ENCODE measurements at regions not wholly inside any gene's neighbourhood (a gene's known extent, or its start where the extent isn't known, plus 50 kb on each side); places are given as distances from the start of the nearest gene placed in this dataset.
"Not testable (repeated sequence)": the region's sequence is repeated elsewhere in the genome, so short reads cannot be mapped to it uniquely, and the experiment has no call there.

DNA sequence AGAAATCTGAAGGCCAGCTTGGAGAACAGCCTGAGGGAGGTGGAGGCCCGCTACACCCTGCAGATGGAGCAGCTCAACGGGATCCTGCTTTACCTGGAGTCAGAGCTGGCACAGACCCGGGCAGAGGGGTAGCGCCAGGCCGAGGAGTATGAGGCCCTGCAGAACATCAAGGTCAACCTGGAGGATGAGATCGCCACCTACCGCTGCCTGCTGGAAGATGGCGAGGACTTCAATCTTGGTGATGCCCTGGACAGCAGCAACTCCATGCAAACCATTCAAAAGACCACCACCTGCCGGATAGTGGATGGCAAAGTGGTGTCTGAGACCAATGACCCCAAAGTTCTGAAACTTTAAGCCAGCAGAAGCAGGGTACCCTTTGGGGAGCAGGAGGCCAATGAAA, 318.4 kb downstream of the ZFHX3 start:
- DNase-seq = not testable (repeated sequence)

DNA sequence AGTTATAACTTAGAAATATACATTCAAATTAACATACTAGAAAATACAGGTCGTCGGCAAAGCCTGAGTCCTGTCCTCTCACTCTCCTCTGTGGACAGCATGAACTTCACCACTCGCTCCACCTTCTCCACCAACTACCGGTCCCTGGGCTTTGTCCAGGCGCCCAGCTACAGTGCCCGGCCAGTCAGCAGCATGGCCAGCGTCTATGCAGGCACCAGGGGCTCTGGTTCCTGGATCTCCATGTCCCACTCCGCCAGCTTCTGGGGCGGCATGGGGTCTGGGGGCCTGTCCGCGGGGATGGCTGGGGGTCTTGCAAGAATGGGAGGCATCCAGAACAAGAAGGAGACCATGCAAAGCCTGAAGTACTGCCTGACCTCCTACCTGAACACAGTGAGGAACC, 319.4 kb downstream of the ZFHX3 start:
- no peak for DNase-seq

DNA sequence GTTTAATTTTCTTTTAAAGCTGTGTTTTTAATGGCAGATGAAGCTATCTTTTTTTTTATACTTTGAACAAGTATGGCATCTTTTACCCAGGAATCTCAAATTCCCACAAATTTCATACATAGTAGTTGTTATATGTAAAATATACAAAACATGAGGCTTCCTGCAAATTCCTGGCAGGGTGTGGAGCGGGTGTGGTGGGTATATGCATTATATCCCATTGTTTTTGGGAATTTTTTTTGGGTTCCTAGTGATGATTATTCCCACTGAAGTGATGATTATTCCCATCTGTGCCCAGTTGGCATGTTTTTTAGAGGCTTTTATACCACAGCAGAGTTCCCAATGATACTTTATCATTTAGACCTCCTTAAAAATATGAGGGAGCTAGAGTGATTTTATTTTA, 320.4 kb downstream of the ZFHX3 start:
- DNase-seq = no peak

- DNase-seq = no peak
Measured at GRCh38 chr16:72725643-72726042, 322.3 kb downstream of the ZFHX3 start.

- DNase-seq = no peak
Measured at GRCh38 chr16:72723781-72724180, 324.1 kb downstream of the ZFHX3 start.

DNA sequence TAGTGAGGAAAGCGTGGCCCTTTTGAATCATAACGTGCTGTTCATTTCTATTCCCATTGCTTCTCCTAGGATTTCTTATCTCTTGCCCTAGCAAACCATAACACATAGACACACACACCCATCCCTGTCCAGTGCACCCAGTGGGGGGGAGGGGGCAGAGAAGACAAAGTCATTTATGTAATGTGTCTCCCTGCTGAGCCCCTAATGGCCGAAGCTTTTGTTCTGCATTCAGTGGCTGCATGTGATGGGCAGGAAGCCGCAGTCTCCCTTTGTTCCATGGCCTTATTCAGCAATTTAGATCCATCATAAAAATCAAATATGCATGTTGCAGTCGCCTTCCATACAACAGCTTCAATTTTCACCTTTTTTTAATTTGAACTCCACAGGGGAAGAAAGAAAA, 325.4 kb downstream of the ZFHX3 start:
- no peak for DNase-seq

DNA sequence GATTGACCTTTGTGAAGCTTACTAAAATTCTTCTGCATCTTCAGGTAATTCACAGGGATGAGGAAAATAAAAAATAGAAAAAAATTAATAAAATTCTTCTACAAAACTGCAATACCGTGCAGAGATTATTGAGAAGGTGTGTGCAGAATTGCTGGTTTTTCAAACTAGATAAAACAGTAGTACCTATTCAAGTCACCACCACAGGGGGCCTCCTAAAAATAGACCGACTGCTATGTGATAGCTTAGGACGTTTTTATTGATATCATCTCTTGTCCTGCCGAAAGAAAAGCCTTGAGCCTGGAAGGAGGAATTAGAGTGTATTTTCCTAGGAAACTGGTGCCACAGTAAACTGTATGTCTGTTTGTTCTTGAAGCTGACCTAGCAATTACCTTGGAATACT, 325.9 kb downstream of the ZFHX3 start:
- DNase-seq = no peak

- no peak for DNase-seq
Measured at GRCh38 chr16:72715267-72715666, 332.7 kb downstream of the ZFHX3 start.

GRCh38 chr16:72711823-72712222, 336.1 kb downstream of the ZFHX3 start:
- no peak for DNase-seq

GRCh38 chr16:72705801-72706200, 342.1 kb downstream of the ZFHX3 start:
- no peak for DNase-seq

- no peak for DNase-seq
Measured at GRCh38 chr16:72704746-72705372, 343.1 kb downstream of the ZFHX3 start.

DNA sequence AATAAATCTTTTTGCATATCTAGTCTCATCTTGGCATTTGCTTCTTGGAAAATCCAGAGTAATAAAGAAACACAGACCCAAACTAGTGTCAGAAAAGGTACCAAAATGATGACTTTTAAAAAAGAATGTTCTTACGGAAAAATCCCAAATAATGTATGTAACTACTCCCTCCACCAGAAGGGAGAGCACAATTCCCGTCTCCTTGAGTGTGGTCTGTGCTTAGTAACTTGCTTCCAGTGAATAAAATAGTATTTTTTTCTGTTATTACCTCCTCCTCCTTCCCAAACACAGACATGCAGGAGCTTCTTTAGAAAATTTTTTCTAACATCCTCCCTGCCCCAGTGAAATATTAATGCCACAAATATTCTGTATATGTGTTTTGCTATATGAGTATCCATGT, 358.1 kb downstream of the ZFHX3 start:
- DNase-seq = no peak

GRCh38 chr16:72680732-72681131, 367.2 kb downstream of the ZFHX3 start:
- no peak for DNase-seq

DNA sequence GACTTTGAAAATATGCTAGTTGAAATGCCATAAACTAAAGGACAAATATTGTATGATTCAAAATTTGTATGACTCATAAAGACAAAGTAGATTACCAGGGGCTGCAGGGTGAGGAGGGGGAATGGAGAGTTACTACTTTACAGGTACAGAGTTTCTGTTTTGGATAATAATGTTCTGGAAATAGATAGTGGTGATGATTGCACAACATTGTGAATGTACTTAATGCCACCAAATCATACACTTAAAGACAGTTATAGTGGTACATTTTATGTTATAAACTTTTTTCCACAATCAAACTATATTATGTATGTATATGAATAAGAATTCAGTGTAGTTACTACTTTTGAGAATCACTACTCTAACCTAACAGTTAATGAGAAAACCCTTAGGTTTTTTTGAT, 368.1 kb downstream of the ZFHX3 start:
- no peak for DNase-seq

DNA sequence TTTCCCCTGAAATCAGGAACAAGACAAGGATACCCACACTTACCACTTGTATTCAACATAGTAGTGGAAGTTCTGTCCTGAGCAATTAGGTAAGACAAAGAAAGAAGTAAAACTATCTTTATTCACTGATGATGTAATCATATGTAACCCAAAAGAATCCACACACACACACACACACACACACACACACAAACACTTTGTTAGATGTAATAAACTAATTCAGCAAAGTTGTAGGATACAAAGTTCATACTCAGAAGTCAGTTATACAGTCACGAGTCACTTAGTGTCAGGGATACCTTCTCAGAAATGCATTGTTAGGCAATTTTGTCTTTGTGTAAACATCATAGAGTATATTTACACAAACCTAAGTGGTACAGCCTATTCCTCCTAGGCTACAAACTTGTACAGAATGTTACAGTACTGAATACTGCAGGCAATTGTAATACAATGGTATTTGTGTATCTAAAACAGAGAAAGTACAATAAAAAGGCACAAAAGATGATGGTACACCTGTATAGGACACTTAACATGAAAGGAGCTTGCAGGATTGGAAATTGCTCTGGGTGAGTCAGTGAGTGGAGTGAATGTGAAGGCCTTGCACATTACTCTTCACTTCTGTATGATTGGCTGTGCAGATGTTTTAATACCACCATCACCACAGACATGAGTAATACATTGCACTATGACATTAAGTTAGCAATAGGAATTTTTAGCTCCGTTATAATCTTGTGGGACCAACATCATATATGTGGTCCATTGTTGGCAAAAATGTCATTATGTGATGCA, 370.1 kb downstream of the ZFHX3 start:
- no peak for DNase-seq

GRCh38 chr16:72673118-72673517, 374.8 kb downstream of the ZFHX3 start:
- DNase-seq = no peak

DNA sequence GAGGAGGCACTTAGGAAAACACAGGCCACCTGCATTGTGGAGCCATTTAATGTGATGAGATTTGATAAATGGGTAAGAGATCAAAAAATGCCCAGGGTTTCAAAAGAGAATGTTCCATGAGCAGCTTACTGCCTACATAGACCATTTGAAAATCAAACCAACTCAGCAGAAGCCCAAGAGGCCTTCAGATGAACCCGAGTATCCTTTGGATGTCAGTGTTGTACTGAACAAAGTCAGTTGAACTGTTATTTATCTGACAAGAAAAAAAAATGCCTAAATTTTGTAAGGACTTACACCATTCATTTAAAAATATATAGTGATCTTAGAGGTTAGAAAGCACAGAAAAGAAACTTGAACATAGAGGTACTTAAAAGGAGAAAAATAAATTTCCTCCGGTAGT, 381.7 kb downstream of the ZFHX3 start:
- no peak for DNase-seq

- DNase-seq = no peak
Measured at GRCh38 chr16:72665701-72666100, 382.2 kb downstream of the ZFHX3 start.

- peak; percentile 93 for DNase-seq
Measured at GRCh38 chr16:72664509-72665408, 383.2 kb downstream of the ZFHX3 start.

- no peak for DNase-seq
Measured at GRCh38 chr16:72664056-72664508, 383.8 kb downstream of the ZFHX3 start.

DNA sequence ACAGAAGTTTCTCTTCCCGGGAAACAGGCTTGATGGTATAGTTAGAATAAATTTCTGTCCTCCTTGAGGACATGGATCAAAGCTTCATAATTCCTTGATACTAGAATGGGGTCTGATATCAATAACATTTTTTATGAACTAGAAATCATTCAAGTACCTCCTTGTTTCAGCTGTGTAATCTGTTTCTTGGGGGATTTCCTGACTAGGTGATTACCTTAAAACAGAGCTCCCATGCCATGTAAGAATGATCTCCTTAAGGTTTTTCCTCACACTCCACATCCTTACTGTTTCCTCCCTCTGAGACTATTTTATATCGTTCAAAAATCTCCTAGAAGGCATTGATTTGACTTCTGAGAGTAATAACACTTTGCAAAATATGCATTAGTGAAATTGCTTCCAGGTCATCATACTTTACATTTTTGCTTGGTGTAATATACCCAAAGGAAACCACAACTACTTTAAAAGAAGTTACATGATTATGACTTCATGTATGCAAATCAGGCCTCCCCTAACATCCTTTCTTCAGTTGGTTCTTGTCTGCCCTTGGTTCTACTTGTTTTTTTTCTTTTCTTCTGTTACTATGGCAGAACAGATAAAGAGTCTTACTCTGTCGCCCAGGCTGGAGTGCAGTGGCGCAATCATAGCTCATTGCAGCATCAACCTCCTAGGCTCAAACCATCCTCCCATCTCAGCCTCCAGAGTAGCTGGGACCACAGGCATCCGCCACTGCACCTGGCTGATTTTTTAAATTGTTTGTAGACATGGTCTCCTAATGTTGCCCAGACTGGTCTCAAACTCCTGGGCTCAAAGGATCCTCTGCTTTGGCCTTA, 388.8 kb downstream of the ZFHX3 start:
- DNase-seq = no peak

DNA sequence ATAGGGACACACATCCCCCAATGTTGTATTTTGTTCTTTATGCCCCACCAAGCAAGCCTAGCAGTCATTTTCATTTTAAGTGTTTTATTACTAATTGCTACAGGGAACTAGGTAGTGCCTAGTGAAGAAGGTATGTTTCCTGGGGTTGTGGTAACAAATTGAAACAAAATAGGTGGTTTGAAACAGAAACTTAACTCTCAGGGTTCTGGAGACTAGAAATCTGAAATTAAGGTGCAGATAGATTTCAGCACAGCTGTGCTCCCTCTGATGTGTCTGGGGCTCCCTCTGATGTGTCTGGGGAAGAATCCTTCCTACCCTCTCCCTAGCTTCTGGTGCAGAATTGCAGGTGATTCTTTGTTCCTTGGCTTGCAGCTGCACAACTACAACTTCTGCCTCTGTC, 390.1 kb downstream of the ZFHX3 start:
- no peak for DNase-seq

DNA sequence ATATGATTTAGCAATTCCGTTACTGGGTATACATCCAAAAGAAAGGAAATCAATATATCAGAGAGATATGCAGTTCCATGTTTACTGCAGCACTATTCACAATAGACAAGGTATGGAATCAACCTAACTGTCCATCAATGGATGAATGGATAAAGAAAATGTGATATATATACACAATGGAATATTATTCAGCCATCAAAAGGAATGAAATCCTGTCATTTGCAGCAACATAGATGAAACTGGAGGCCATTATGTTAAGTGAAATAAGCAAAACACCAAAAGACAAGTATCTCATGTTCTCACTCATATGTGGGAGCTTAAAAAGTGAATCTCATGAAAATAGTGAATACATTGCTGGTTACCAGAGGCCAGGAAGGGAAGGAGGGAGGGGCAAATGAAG, 390.8 kb downstream of the ZFHX3 start:
- DNase-seq = no peak

Data from DMS 273 treated with DMSO at 0.1 percent for 48 hours (cell line).